ENCODE measurements at regions not wholly inside any gene's neighbourhood (a gene's known extent, or its start where the extent isn't known, plus 50 kb on each side); places are given as distances from the start of the nearest gene placed in this dataset.

DNA sequence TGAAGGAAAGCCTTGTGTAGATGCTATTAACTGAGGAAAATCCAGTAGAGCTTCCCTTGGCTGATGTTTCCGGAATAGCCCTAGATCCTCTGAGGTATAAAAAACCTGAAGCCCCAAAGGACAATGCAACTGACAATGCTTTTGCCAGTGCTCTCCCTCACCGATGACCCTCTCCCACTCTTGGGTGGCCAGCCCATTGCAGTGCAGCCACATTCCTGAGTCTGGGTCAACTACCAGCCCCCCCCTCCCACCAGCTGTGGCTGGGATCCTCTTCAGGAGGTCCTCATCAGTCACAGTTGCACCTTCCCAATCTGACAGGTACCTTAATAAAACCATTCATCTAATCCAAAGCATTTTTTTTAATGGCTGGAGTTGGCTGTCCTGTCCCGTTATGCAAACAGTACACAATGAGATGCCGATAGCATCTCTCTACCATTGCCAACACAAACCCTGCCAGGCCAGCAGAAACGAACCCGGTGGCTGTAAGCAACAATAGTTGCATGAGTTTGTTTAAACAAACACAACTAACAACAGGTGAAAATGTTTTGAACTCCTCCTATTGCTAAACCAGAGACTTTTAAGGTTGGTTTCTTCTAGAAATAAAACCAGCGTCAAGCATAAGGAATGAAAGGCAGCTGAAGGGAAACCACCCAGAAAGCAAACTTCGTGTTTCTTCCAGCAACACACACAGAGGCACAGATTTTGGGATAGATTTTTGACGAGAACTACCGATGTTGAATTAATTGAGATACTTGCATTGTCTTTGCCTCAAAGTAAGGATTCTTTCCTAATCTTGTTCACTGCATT is 128.3 kb upstream of the ARHGEF3 start:
- 71% methylated on average over 2 of the region's 10 CpGs for WGBS (ENCODE audit: insufficient coverage)
- TF ChIP-seq, protein P1, sequence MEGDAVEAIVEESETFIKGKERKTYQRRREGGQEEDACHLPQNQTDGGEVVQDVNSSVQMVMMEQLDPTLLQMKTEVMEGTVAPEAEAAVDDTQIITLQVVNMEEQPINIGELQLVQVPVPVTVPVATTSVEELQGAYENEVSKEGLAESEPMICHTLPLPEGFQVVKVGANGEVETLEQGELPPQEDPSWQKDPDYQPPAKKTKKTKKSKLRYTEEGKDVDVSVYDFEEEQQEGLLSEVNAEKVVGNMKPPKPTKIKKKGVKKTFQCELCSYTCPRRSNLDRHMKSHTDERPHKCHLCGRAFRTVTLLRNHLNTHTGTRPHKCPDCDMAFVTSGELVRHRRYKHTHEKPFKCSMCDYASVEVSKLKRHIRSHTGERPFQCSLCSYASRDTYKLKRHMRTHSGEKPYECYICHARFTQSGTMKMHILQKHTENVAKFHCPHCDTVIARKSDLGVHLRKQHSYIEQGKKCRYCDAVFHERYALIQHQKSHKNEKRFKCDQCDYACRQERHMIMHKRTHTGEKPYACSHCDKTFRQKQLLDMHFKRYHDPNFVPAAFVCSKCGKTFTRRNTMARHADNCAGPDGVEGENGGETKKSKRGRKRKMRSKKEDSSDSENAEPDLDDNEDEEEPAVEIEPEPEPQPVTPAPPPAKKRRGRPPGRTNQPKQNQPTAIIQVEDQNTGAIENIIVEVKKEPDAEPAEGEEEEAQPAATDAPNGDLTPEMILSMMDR (IDR thresholded peaks at IDR 0.05), result no peak
- Histone ChIP-seq H3K27me3 (ENCODE audit: control insufficient read depth in 2 of 2, insufficient read depth in 2 of 2, low read length in 2 of 2) (no peaks in the 10 kb centered on the region), H3K9ac (ENCODE audit: insufficient read depth, low read length, poor library complexity, severe bottlenecking) (no peak overlapping the region), H3K9me3 (replicated peaks in 1 of 2; ENCODE audit: control insufficient read depth in 1 of 2, insufficient read depth in 1 of 2, low read length in 2 of 2) (peaks cover 7 to 10% of the 10 kb centered on the region in 2 donors), H2AFZ (ENCODE audit: insufficient read depth, low read depth, low read length, poor library complexity, severe bottlenecking) (no peak overlapping the region), H3K4me2 (replicated peaks; ENCODE audit: extremely low read depth, low read length, poor library complexity, severe bottlenecking) (no peak overlapping the region), H3K27ac (ENCODE audit: low read depth in 1 of 2, low read length in 2 of 2) (no peak overlapping the region), H3K79me2 (ENCODE audit: insufficient read depth, low read length) (no peaks in the 10 kb centered on the region), H3K36me3 (replicated peaks in 1 of 2; ENCODE audit: control insufficient read depth in 1 of 2, insufficient read depth in 2 of 2, low read length in 2 of 2) (no peaks in the 10 kb centered on the region), H3K4me1 (ENCODE audit: control insufficient read depth in 1 of 2, insufficient read depth in 2 of 2, low read length in 2 of 2) (peaks cover 7 to 12% of the 10 kb centered on the region in 2 donors), H3K4me3 (replicated peaks in 1 of 3; ENCODE audit: low read depth in 2 of 3, low read length in 3 of 3) (no peak overlapping the region), H4K20me1 (ENCODE audit: insufficient read depth, low read length) (no peaks in the 10 kb centered on the region)
- peaks cover 8 to 12% (median 10%) of the 10 kb centered on the region in 7 donors for H3K9me3 Mint-ChIP-seq
- no peak overlapping the region for H3K4me3 Mint-ChIP-seq
- H3K4me1 Mint-ChIP-seq, result peaks cover 16% of the 10 kb centered on the region
- DNase-seq, result no peak
- H3K36me3 Mint-ChIP-seq, result no peaks in the 10 kb centered on the region
- intact Hi-C loops (cut with micrococcal nuclease), result loop anchor here in 1 of 2 donors (10.0 kb wide), 1 partner anchor 55 kb away; no protein-coding TSS in a partner anchor
- peaks cover 0 to 2% (median 2%) of the 10 kb centered on the region in 3 donors for H3K27me3 Mint-ChIP-seq (ENCODE audit: low read depth in 3 of 3)
- no peak overlapping the region for H3K27ac Mint-ChIP-seq

DNA sequence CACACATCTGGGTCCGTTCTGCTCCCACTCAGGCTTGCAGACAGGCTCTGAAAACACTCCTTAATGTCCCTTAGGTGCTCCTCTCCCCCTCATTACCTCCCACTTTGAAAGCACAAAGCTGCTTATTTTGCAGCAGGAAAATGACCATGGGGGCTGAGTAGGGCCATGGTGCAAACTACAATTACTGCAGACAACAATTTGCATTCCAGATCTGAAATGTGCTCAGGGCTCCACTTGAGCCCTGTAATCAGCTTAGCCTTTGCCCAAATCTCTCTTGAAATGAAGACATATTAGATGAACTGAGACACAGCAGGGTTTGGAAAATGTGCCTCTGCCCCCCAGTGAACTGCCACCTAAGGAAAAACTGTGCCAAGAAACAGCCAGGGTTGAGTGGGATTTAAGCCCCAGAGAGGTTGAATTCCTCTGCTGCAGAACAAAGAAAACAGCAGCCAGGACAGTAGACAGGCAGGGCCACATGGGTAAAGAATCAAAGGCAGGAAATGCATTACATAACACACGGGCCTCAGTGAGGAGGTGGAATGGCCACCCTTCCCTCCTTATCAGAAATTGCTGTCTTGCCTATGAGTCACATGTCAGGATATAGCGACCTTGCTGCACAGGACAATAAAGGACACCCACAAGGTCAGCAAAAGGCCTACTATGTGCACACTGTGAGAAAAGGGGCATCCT is 126.8 kb upstream of the ARHGEF3 start:
- Histone ChIP-seq H3K27me3 (ENCODE audit: control insufficient read depth in 2 of 2, insufficient read depth in 2 of 2, low read length in 2 of 2) (no peaks in the 10 kb centered on the region), H3K9ac (ENCODE audit: insufficient read depth, low read length, poor library complexity, severe bottlenecking) (no peak overlapping the region), H4K20me1 (ENCODE audit: insufficient read depth, low read length) (no peaks in the 10 kb centered on the region), H3K27ac (ENCODE audit: low read depth in 1 of 2, low read length in 2 of 2) (no peak overlapping the region), H2AFZ (ENCODE audit: insufficient read depth, low read depth, low read length, poor library complexity, severe bottlenecking) (peak overlapping the region; percentile 66), H3K4me1 (ENCODE audit: control insufficient read depth in 1 of 2, insufficient read depth in 2 of 2, low read length in 2 of 2) (peaks cover 16 to 22% of the 10 kb centered on the region in 2 donors), H3K79me2 (ENCODE audit: insufficient read depth, low read length) (no peaks in the 10 kb centered on the region), H3K36me3 (replicated peaks in 1 of 2; ENCODE audit: control insufficient read depth in 1 of 2, insufficient read depth in 2 of 2, low read length in 2 of 2) (no peaks in the 10 kb centered on the region), H3K9me3 (replicated peaks in 1 of 2; ENCODE audit: control insufficient read depth in 1 of 2, insufficient read depth in 1 of 2, low read length in 2 of 2) (peaks cover 0 to under 1% of the 10 kb centered on the region in 2 donors), H3K4me2 (replicated peaks; ENCODE audit: extremely low read depth, low read length, poor library complexity, severe bottlenecking) (no peak overlapping the region), H3K4me3 (replicated peaks in 1 of 3; ENCODE audit: low read depth in 2 of 3, low read length in 3 of 3) (no peak overlapping the region)
- peak in 2 of 3 donors; percentile 14 to 23 for DNase-seq
- H3K27ac Mint-ChIP-seq, result peak overlapping the region in 3 of 7 donors; percentile 39 to 46 (median 43)
- TF ChIP-seq, protein P1 (IDR thresholded peaks at IDR 0.05), result no peak
- no peak overlapping the region for H3K4me3 Mint-ChIP-seq
- H3K4me1 Mint-ChIP-seq, result peaks cover 24% of the 10 kb centered on the region
- WGBS (ENCODE audit: insufficient coverage), result 50% methylated on average over 2 of the region's 3 CpGs
- H3K9me3 Mint-ChIP-seq, result peaks cover under 1 to 4% (median 2%) of the 10 kb centered on the region in 7 donors
- intact Hi-C loops (cut with micrococcal nuclease), result loop anchor here in 1 of 2 donors (10.0 kb wide), 1 partner anchor 56 kb away; no protein-coding TSS in a partner anchor
- H3K36me3 Mint-ChIP-seq, result no peaks in the 10 kb centered on the region
- H3K27me3 Mint-ChIP-seq (ENCODE audit: low read depth in 3 of 3), result peaks cover 0 to 2% (median 2%) of the 10 kb centered on the region in 3 donors
